Ascending aorta (tissue), 2 donors: ENCODE measurements at regions not wholly inside any gene's neighbourhood (a gene's known extent, or its start where the extent isn't known, plus 50 kb on each side); places are given as distances from the start of the nearest gene placed in this dataset.

Source experiments
- DNase-seq, 2 donors: peaks; one replicate each; pipeline ENCODE4 v3.0.0-alpha.2; 2019; ENCODE audit warnings: low spot score in 2 of 2
- H3K27ac ChIP-seq, 2 donors: fragments of 200-600 bp; sonication (generic); one replicate each; pipeline ENCODE4 v1.5.1; 2016 to 2017; ENCODE audit warnings: mild to moderate bottlenecking in 1 of 2
- H3K27me3 ChIP-seq: fragments of 200-600 bp; sonication (generic); one replicate; pipeline ENCODE4 v1.5.1; 2017
- H3K36me3 ChIP-seq, 2 donors: fragments of 200-600 bp; sonication (generic); one replicate each; pipeline ENCODE4 v1.5.1; 2016
- H3K4me1 ChIP-seq, 2 donors: fragments of 200-600 bp; sonication (generic); one replicate each; pipeline ENCODE4 v1.5.1; 2016 to 2017; ENCODE audit warnings: mild to moderate bottlenecking in 1 of 2
- H3K4me3 ChIP-seq, 2 donors: fragments of 200-600 bp; sonication (generic); one replicate each; pipeline ENCODE4 v1.5.1; 2016 to 2017; ENCODE audit warnings: mild to moderate bottlenecking in 1 of 2
- H3K9me3 ChIP-seq, 2 donors: fragments of 200-600 bp; sonication (generic); one replicate each; pipeline ENCODE4 v1.5.1; 2016
- CTCF ChIP-seq, 3 experiments: fragments of 200-600 bp in 2 of 3; fragments of 450-650 bp in 1 of 3; sonication (generic) in 2 of 3; IDR thresholded peaks; one replicate each; pipeline ENCODE4 v1.5.1; 2016 to 2019; ENCODE audit warnings: antibody characterized with exemption in 3 of 3, mild to moderate bottlenecking in 1 of 3, moderate library complexity in 1 of 3
- intact Hi-C: fragments of 100-400 bp; cut with DNase I; formaldehyde crosslinking; loops from one replicate; pipeline ENCODE4 v1.15.1; 2023

GRCh38 chr2:223399357-223399957 lies 202.7 kb downstream of the SCG2 start:
- no peak for TF ChIP-seq CTCF (IDR thresholded peaks at IDR 0.05)
- no peaks in the 10 kb centered on the region for H3K36me3 ChIP-seq
- intact Hi-C loops = no loop called here

GRCh38 chr2:223404616-223405015 lies 197.5 kb downstream of the SCG2 start:
- H3K27me3 ChIP-seq = no peaks in the 10 kb centered on the region
- no peak for DNase-seq

More at GRCh38 chr2:223399357-223399957, 202.7 kb downstream of the SCG2 start:
- H3K27ac ChIP-seq = no peak overlapping the region
- DNase-seq = no peak
- H3K9me3 ChIP-seq = peaks cover 0 to 14% of the 10 kb centered on the region in 2 donors
- no peaks in the 10 kb centered on the region for H3K4me1 ChIP-seq
- no peak overlapping the region for H3K4me3 ChIP-seq
- H3K27me3 ChIP-seq = no peaks in the 10 kb centered on the region

GRCh38 chr2:223414646-223415045 lies 187.5 kb downstream of the SCG2 start:
- Histone ChIP-seq H3K27ac (peak overlapping the region; percentile 11 to 31), H3K9me3 (no peaks in the 10 kb centered on the region), H3K36me3 (no peaks in the 10 kb centered on the region), H3K4me3 (no peak overlapping the region), H3K27me3 (no peaks in the 10 kb centered on the region), H3K4me1 (peaks cover 3 to 27% of the 10 kb centered on the region in 2 donors)
- intact Hi-C loops = no loop called here
- peak in 1 of 2 donors; percentile 75 for DNase-seq
- no peak for TF ChIP-seq CTCF (IDR thresholded peaks at IDR 0.05)

More at GRCh38 chr2:223404616-223405015, 197.5 kb downstream of the SCG2 start:
- no peak overlapping the region for H3K4me3 ChIP-seq
- no peaks in the 10 kb centered on the region for H3K36me3 ChIP-seq
- intact Hi-C loops = no loop called here
- TF ChIP-seq CTCF (IDR thresholded peaks at IDR 0.05) = no peak
- H3K27ac ChIP-seq = no peak overlapping the region
- no peaks in the 10 kb centered on the region for H3K9me3 ChIP-seq
- no peaks in the 10 kb centered on the region for H3K4me1 ChIP-seq

GRCh38 chr2:223415071-223415470 lies 187.1 kb downstream of the SCG2 start:
- Histone ChIP-seq H3K27ac (peak overlapping the region; percentile 11 to 31), H3K4me1 (peaks cover 3 to 27% of the 10 kb centered on the region in 2 donors), H3K4me3 (no peak overlapping the region), H3K9me3 (no peaks in the 10 kb centered on the region), H3K27me3 (no peaks in the 10 kb centered on the region), H3K36me3 (no peaks in the 10 kb centered on the region)
- intact Hi-C loops = no loop called here
- no peak for DNase-seq
- no peak for TF ChIP-seq CTCF (IDR thresholded peaks at IDR 0.05)

GRCh38 chr2:223416815-223417610 lies 185.1 kb downstream of the SCG2 start:
- Histone ChIP-seq H3K4me3 (no peak overlapping the region), H3K27ac (peak overlapping the region; percentile 27 to 65), H3K27me3 (no peaks in the 10 kb centered on the region), H3K36me3 (no peaks in the 10 kb centered on the region), H3K9me3 (no peaks in the 10 kb centered on the region), H3K4me1 (peaks cover 3 to 27% of the 10 kb centered on the region in 2 donors)
- no peak for DNase-seq
- no peak for TF ChIP-seq CTCF (IDR thresholded peaks at IDR 0.05)
- intact Hi-C loops = no loop called here
